NCI-H1417 (cell line): ENCODE measurements at regions not wholly inside any gene's neighbourhood (a gene's known extent, or its start where the extent isn't known, plus 50 kb on each side); places are given as distances from the start of the nearest gene placed in this dataset.

ENCODE experiments used
- DNase-seq, 3 experiments: peaks; one replicate each; lab custom pipeline; 2025; lab: John Stamatoyannopoulos, UW

GRCh38 chr4:160082432-160083207, 979.7 kb downstream of the RAPGEF2 start:
- DNase-seq = no peak

GRCh38 chr4:160091631-160092030, 988.8 kb downstream of the RAPGEF2 start:
- no peak for DNase-seq

GRCh38 chr4:160100316-160100715, 997.4 kb downstream of the RAPGEF2 start:
- DNase-seq = no peak

DNA sequence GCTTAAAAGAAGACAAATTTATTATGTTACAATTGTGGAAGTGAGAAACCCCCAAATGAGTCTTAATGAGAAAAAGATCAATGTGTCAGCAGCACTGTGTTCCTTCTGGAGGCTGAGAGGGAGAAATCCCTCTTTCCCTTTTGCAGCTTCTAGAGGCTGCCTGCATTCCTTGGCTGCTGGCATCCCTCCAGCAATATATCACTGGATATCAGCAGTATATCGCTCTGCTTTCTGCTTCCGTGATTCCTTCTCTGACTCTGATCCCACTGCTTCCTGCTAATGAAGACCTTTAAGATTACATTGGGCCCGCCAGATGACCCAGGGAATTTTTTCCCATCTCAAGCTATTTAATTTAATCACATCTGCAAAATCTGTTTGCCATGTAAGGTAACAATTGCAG, 1008.0 kb downstream of the RAPGEF2 start:
- no peak for DNase-seq

DNA sequence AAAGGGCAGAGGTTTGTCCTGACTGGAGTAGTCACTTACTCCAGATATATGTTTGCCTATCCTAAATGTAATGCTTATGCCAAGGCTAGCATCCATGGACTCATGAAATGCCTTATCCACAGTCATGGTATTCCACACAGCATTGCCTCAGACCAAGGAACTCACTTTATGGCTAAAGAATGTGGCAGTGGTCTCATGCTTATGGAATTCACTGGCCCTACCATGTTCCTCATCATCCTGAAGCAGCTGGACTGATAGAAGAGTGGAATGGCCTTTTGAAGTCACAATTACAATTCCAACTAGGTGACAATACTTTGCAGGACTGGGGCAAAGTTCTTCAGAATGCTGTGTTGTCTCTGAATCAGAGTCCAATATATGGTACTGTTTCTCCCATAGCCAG, 1014.8 kb downstream of the RAPGEF2 start:
- DNase-seq = no peak

- peak in 2 of 3 experiments; percentile 54 to 83 for DNase-seq
Measured at GRCh38 chr4:160125576-160126287, 1022.9 kb downstream of the RAPGEF2 start.

GRCh38 chr4:160127211-160127610, 1024.3 kb downstream of the RAPGEF2 start:
- DNase-seq = no peak

DNA sequence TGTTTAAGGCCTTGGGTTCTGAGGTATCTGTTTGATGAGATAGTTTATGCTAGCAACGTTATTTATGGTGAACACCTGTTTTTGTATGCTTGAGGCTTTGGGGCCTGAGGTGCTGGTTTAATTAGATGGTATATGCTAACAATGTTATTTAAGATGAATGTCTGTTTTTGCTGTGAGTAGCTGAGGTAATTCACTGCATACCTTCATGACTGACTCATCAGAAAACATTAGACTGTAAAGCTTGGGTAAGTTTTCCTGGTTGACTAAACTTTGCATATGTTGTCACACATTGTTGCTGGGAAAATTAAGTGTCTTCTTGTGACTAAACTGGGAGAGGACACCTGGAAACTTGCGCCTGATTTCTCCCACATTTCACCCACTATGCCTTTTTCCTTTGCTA, 1026.6 kb downstream of the RAPGEF2 start:
- no peak for DNase-seq

DNA sequence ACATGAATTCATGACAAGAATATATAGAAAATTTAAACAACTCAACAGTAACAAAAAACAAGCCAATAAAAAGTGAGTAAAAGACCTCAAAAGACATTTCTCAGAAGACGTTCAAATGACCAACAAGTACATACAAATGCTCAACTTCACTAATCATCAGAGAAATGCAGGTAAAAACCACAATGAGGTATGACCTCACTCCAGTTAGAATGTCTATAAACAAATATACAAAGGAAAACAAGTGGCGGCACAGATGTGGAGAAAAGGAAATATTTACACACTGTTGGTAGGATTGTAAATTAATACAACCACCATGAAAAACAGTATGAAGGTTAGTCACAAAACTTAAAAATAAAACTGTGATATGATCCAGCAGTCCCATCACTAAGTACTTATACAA, 1033.1 kb downstream of the RAPGEF2 start:
- no peak for DNase-seq

DNA sequence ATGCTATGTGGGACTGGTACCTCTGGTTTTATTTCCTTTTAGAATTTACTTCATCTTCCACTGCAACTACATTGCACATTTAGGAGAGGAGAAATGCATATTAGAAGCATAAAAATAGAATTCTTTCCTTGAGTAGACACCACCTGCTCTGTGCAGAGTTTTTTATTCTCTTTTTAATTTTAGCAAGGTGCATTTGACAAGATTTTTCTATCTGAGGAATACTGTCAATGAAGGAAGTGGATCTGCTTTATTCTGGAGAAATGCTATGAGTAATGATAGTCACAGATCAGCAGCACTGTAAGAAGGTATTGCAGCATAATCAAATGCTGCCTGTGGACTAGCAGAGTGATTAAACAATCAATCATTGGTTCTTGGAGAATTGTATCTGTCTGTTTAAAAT, 1038.3 kb downstream of the RAPGEF2 start:
- no peak for DNase-seq

DNA sequence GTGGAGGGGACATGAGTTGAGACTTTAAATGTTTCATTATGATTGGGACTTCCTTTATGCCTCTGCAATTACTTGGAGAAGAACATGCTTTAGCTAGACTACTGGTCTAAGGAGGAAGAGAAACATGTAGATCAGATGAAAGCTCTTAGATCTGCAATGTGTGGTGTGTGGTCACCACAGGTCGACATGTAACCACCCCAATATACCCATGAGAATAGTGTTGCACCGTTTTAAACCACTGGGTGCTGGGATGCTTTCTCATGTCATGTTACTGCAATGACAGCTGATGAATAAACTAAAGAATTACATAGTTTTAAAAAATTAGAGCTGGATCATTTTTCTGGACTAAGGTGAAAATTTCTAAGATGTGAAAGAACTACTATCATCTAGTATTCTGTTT, 1039.7 kb downstream of the RAPGEF2 start:
- DNase-seq = no peak

- DNase-seq = no peak
Measured at GRCh38 chr4:160143574-160143973, 1040.7 kb downstream of the RAPGEF2 start.

DNA sequence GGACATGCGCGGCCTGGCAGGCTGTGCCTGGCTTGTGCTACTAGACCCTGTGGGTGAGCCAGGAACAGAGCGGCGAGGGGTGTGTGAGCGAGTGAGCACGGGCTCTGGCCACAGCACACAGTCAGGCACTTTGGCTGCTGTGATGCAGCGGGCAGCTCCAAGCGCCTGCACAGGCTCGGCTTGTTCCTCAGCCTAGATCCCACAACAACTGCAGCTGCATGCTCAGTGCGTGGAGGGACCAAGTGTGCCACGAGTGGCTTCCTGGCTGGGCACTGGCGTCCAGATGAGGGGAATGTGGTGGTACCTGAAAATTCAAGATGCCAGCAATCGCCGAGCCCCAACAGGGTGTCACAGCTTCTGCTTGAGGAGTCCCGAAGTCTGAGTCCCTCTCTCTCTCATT, 1056.6 kb downstream of the RAPGEF2 start:
- no peak for DNase-seq

GRCh38 chr4:160161026-160161425, 1058.1 kb downstream of the RAPGEF2 start:
- no peak for DNase-seq

GRCh38 chr4:160175064-160175643, 1072.3 kb downstream of the RAPGEF2 start:
- no peak for DNase-seq

GRCh38 chr4:160180211-160180610, 1077.3 kb downstream of the RAPGEF2 start:
- no peak for DNase-seq

GRCh38 chr4:160182727-160183126, 1079.8 kb downstream of the RAPGEF2 start:
- no peak for DNase-seq

DNA sequence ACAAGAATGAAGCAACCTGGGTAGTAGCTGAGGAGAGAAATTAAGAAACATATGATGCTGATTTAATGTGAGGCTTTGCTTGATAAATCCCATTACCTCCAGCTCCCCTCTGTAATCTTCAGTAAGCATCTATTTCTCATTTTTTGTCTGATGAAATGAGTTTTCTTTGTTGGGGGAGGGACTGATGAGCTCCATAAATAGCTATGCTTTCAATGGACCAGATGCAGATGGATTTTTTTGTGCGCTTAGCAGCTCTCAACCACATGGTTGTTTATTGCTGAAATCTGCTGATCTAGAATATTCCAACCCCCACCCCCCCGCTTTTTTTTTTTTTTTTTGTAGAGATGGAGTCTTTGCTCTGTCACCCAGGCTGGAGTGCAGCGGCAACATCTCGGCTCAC, 1082.0 kb downstream of the RAPGEF2 start:
- DNase-seq = no peak

- DNase-seq = no peak
Measured at GRCh38 chr4:160193787-160194186, 1090.9 kb downstream of the RAPGEF2 start.

DNA sequence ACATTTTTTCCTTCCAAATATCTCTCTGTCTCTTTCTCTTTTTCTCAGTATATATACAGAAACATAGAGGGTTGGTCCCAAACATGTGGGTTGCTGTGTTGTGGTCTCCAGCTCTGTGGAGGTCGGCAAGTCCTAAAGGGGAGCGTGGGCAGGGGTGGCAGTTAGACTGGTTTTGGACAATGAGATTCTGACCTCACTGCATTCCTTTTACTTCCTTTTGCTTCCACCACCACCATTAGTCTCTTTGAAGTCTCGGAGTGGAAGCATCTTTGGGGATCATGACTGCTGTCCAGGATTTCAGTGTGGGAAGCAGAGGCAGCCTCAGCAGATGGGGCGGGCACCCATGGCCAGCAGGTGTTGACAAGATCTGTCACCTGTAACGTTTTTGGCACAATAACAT, 1091.8 kb downstream of the RAPGEF2 start:
- no peak for DNase-seq

DNA sequence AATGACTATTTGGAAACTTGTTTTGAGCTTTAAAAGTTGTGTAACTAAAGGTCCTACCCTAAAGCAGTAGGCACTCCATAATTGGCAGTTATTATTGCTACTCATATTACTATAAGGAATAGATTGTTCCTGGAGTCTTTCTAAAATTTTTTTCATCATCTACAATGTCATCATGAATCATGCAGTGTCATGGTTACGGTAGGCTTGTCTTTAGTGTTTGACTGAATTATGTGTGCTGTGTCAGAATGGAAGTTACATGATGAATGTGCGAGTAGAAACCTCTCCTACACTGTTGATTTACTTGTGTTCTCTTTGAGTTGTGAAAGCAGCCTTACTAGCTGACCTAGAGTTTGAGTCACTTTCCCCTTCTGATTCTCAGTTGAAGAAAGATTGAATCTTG, 1099.9 kb downstream of the RAPGEF2 start:
- DNase-seq = peak in 1 of 3 experiments; percentile 27

- DNase-seq = no peak
Measured at GRCh38 chr4:160212078-160212477, 1109.2 kb downstream of the RAPGEF2 start.

- DNase-seq = no peak
Measured at GRCh38 chr4:160213366-160213765, 1110.5 kb downstream of the RAPGEF2 start.
